ENCODE measurements at regions not wholly inside any gene's neighbourhood (a gene's known extent, or its start where the extent isn't known, plus 50 kb on each side); places are given as distances from the start of the nearest gene placed in this dataset.
"Not testable (repeated sequence)": the region's sequence is repeated elsewhere in the genome, so short reads cannot be mapped to it uniquely, and the experiment has no call there.

DNA sequence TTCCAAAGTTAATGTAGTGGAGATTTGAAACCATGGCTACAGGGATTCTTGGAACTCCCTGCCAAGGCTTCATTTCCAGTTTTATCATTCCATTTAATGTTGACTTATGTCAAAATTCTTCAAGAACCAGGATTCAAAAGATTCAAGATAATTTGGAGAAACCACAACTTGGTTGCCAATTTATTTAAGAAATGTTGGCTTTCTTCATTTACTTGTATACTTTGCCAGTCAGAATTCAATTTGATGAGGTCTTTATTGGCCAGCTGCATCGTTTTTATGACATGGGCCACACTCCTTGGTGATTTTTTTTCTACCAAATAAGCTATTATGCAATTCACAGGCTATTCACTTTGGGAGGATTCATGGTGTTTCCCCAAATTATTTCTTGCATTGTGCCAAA is 53.1 kb upstream of the RASEF start:
- H3K4me1 Mint-ChIP-seq = no peaks in the 10 kb centered on the region
- 46 to 47% methylated on average over 1 of the region's 1 CpG for WGBS, 2 experiments (ENCODE audit: insufficient coverage in 1 of 2, insufficient read length in 1 of 2)
- H3K4me3 Mint-ChIP-seq = no peak overlapping the region
- Histone ChIP-seq H3K9ac (ENCODE audit: extremely low read depth, low read length, poor library complexity, severe bottlenecking) (no peak overlapping the region), H3K36me3 (ENCODE audit: control insufficient read depth, insufficient read depth, low read length) (no peaks in the 10 kb centered on the region), H3K4me3 (ENCODE audit: low read length) (no peak overlapping the region), H3K27ac (ENCODE audit: low read depth, low read length) (no peak overlapping the region), H3K4me1 (ENCODE audit: control insufficient read depth, insufficient read depth, low read length) (no peaks in the 10 kb centered on the region), H3K27me3 (ENCODE audit: control insufficient read depth, insufficient read depth, low read length, poor library complexity, severe bottlenecking) (no peaks in the 10 kb centered on the region), H3K9me3 (ENCODE audit: control insufficient read depth, low read length) (peaks cover 29% of the 10 kb centered on the region)
- H3K36me3 Mint-ChIP-seq (ENCODE audit: low read depth) = peaks cover 3% of the 10 kb centered on the region
- H3K9me3 Mint-ChIP-seq = peaks cover 30% of the 10 kb centered on the region
- no peak overlapping the region for H3K27ac Mint-ChIP-seq
- peaks cover 1% of the 10 kb centered on the region for H3K27me3 Mint-ChIP-seq (ENCODE audit: insufficient read depth)
- DNase-seq = no peak
- TF ChIP-seq, protein P1, sequence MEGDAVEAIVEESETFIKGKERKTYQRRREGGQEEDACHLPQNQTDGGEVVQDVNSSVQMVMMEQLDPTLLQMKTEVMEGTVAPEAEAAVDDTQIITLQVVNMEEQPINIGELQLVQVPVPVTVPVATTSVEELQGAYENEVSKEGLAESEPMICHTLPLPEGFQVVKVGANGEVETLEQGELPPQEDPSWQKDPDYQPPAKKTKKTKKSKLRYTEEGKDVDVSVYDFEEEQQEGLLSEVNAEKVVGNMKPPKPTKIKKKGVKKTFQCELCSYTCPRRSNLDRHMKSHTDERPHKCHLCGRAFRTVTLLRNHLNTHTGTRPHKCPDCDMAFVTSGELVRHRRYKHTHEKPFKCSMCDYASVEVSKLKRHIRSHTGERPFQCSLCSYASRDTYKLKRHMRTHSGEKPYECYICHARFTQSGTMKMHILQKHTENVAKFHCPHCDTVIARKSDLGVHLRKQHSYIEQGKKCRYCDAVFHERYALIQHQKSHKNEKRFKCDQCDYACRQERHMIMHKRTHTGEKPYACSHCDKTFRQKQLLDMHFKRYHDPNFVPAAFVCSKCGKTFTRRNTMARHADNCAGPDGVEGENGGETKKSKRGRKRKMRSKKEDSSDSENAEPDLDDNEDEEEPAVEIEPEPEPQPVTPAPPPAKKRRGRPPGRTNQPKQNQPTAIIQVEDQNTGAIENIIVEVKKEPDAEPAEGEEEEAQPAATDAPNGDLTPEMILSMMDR (conservative IDR thresholded peaks at IDR 0.05) = no peak

DNA sequence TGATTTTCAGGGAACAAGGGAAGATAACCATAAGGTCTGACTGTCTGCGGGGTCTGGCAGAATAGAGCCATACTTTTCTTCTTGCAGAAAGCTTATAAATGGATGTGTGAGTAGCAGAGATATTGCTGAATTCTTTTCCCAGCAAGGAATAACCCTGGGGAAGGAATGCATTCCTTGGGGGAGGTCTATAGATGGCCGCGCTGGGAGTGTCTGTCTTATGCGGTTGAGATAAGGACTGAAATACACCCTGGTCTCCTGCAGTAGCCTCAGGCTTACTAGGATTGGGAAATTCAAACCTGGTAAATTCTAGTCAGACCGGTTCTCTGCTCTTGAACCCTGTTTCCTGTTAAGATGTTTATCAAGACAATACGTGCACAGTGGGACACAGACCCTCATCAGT is 50.5 kb upstream of the RASEF start:
- H3K9me3 ChIP-seq (ENCODE audit: control insufficient read depth, low read length) = peaks cover 29% of the 10 kb centered on the region
- not testable (repeated sequence) for H3K4me3 Mint-ChIP-seq; H3K4me3 ChIP-seq (ENCODE audit: low read length); H3K27me3 Mint-ChIP-seq (ENCODE audit: insufficient read depth); H3K4me1 Mint-ChIP-seq; H3K27ac ChIP-seq (ENCODE audit: low read depth, low read length); H3K9ac ChIP-seq (ENCODE audit: extremely low read depth, low read length, poor library complexity, severe bottlenecking); H3K36me3 Mint-ChIP-seq (ENCODE audit: low read depth); H3K4me1 ChIP-seq (ENCODE audit: control insufficient read depth, insufficient read depth, low read length); H3K36me3 ChIP-seq (ENCODE audit: control insufficient read depth, insufficient read depth, low read length); H3K27ac Mint-ChIP-seq; H3K27me3 ChIP-seq (ENCODE audit: control insufficient read depth, insufficient read depth, low read length, poor library complexity, severe bottlenecking)
- H3K9me3 Mint-ChIP-seq = peaks cover 31% of the 10 kb centered on the region
- 89 to 93% methylated on average over 6 of the region's 6 CpGs for WGBS, 2 experiments (ENCODE audit: insufficient coverage in 1 of 2, insufficient read length in 1 of 2)
- peak; percentile 52 for DNase-seq

All from endodermal cell (in vitro differentiated cells).